Right atrium auricular region (tissue), 2 donors: ENCODE measurements at regions not wholly inside any gene's neighbourhood (a gene's known extent, or its start where the extent isn't known, plus 50 kb on each side); places are given as distances from the start of the nearest gene placed in this dataset.

ENCODE experiments used
- DNase-seq: peaks from one replicate; pipeline ENCODE4 v3.0.0-alpha.2; 2019; ENCODE audit warnings: low spot score
- H3K27ac ChIP-seq, 2 donors: fragments of 200-600 bp; sonication (generic); 1 replicate in 1 of 2; 2 replicates in 1 of 2; pipeline ENCODE4 v1.5.1; 2016 to 2019
- H3K27me3 ChIP-seq, 2 donors: fragments of 200-600 bp; sonication (generic); one replicate each; pipeline versions ENCODE4 v1.5.1 to v1.6.0; 2017 to 2019
- H3K36me3 ChIP-seq: fragments of 200-600 bp; sonication (generic); one replicate; pipeline ENCODE4 v1.5.1; 2016
- H3K4me1 ChIP-seq, 2 donors: fragments of 200-600 bp; sonication (generic); one replicate each; pipeline versions ENCODE4 v1.5.1 to v1.6.0; 2017 to 2019
- H3K4me3 ChIP-seq, 2 donors: fragments of 200-600 bp; sonication (generic); 1 replicate in 1 of 2; 2 replicates in 1 of 2; pipeline ENCODE4 v1.5.1; 2017 to 2019; ENCODE audit warnings: mild to moderate bottlenecking in 1 of 2, moderate library complexity in 1 of 2
- H3K9me3 ChIP-seq, 2 donors: fragments of 200-600 bp; sonication (generic); one replicate each; pipeline ENCODE4 v1.5.1; 2019
- CTCF ChIP-seq, 2 donors: fragments of 200-600 bp; sonication (generic); IDR thresholded peaks; one replicate each; pipeline ENCODE4 v1.5.1; 2019; ENCODE audit warnings: antibody characterized with exemption in 2 of 2

GRCh38 chr20:50325215-50325614 lies 134.6 kb downstream of the CEBPB start:
- H3K36me3 ChIP-seq: no peaks in the 10 kb centered on the region
- H3K4me1 ChIP-seq: peaks cover 0 to 16% of the 10 kb centered on the region in 2 donors
- DNase-seq: no peak
- no peaks in the 10 kb centered on the region for H3K27me3 ChIP-seq
- H3K27ac ChIP-seq: no peak overlapping the region
- H3K9me3 ChIP-seq: no peaks in the 10 kb centered on the region
- H3K4me3 ChIP-seq: no peak overlapping the region
- TF ChIP-seq CTCF (IDR thresholded peaks at IDR 0.05): no peak

GRCh38 chr20:50325651-50326050 lies 135.0 kb downstream of the CEBPB start:
- Histone ChIP-seq H3K36me3 (no peaks in the 10 kb centered on the region), H3K9me3 (no peaks in the 10 kb centered on the region), H3K27ac (no peak overlapping the region), H3K4me1 (peaks cover 0 to 16% of the 10 kb centered on the region in 2 donors), H3K27me3 (no peaks in the 10 kb centered on the region), H3K4me3 (no peak overlapping the region)
- TF ChIP-seq CTCF (IDR thresholded peaks at IDR 0.05): no peak
- DNase-seq: no peak

GRCh38 chr20:50327666-50328065 lies 137.0 kb downstream of the CEBPB start:
- TF ChIP-seq CTCF (IDR thresholded peaks at IDR 0.05): no peak
- H3K27ac ChIP-seq: no peak overlapping the region
- no peak for DNase-seq
- H3K4me3 ChIP-seq: no peak overlapping the region
- no peaks in the 10 kb centered on the region for H3K27me3 ChIP-seq
- no peaks in the 10 kb centered on the region for H3K4me1 ChIP-seq
- no peaks in the 10 kb centered on the region for H3K9me3 ChIP-seq
- no peaks in the 10 kb centered on the region for H3K36me3 ChIP-seq

GRCh38 chr20:50328222-50328979 lies 137.8 kb downstream of the CEBPB start:
- no peaks in the 10 kb centered on the region for H3K27me3 ChIP-seq
- H3K9me3 ChIP-seq: no peaks in the 10 kb centered on the region
- no peak for DNase-seq
- H3K36me3 ChIP-seq: no peaks in the 10 kb centered on the region
- TF ChIP-seq CTCF (IDR thresholded peaks at IDR 0.05): no peak
- no peak overlapping the region for H3K27ac ChIP-seq
- H3K4me3 ChIP-seq: no peak overlapping the region
- no peaks in the 10 kb centered on the region for H3K4me1 ChIP-seq

- Histone ChIP-seq H3K9me3 (no peaks in the 10 kb centered on the region), H3K36me3 (no peaks in the 10 kb centered on the region), H3K27ac (no peak overlapping the region), H3K4me3 (no peak overlapping the region), H3K27me3 (no peaks in the 10 kb centered on the region), H3K4me1 (no peaks in the 10 kb centered on the region)
- no peak for DNase-seq
- no peak for TF ChIP-seq CTCF (IDR thresholded peaks at IDR 0.05)
Measured at GRCh38 chr20:50328996-50329898, 138.6 kb downstream of the CEBPB start.
